M059J (cell line): ENCODE measurements at regions not wholly inside any gene's neighbourhood (a gene's known extent, or its start where the extent isn't known, plus 50 kb on each side); places are given as distances from the start of the nearest gene placed in this dataset.
A peak's percentile ranks its signal among the peaks of the same experiment; 100 is the strongest.

Source experiments
- DNase-seq: peaks from one replicate; pipeline ENCODE4 v3.0.0-alpha.2; 2012; ENCODE audit warnings: low read depth

- no peak for DNase-seq
Observed at GRCh38 chr6:117168296-117169063, 96.9 kb upstream of the VGLL2 start.

- no peak for DNase-seq
Observed at GRCh38 chr6:117169064-117169665, 96.2 kb upstream of the VGLL2 start.

- DNase-seq: peak; percentile 13
Observed at GRCh38 chr6:117169781-117170281, 95.5 kb upstream of the VGLL2 start.

GRCh38 chr6:117174835-117175360, 90.5 kb upstream of the VGLL2 start:
- DNase-seq: no peak

- DNase-seq: no peak
Observed at GRCh38 chr6:117188627-117189201, 76.6 kb upstream of the VGLL2 start.

GRCh38 chr6:117191009-117191408, 74.3 kb upstream of the VGLL2 start:
- DNase-seq: no peak

GRCh38 chr6:117191448-117191847, 73.9 kb upstream of the VGLL2 start:
- DNase-seq: no peak

- no peak for DNase-seq
Observed at GRCh38 chr6:117194271-117194670, 71.1 kb upstream of the VGLL2 start.

- DNase-seq: no peak
Observed at GRCh38 chr6:117194978-117195377, 70.4 kb upstream of the VGLL2 start.

GRCh38 chr6:117195728-117196127, 69.6 kb upstream of the VGLL2 start:
- DNase-seq: no peak

- DNase-seq: no peak
Observed at GRCh38 chr6:117200067-117200466, 65.3 kb upstream of the VGLL2 start.

GRCh38 chr6:117204903-117205302, 60.5 kb upstream of the VGLL2 start:
- DNase-seq: no peak

- DNase-seq: no peak
Observed at GRCh38 chr6:117205876-117206275, 59.5 kb upstream of the VGLL2 start.

- DNase-seq: no peak
Observed at GRCh38 chr6:117206522-117206921, 58.8 kb upstream of the VGLL2 start.

GRCh38 chr6:117206944-117207687, 58.2 kb upstream of the VGLL2 start:
- peak; percentile 29 for DNase-seq

- no peak for DNase-seq
Observed at GRCh38 chr6:117210279-117210678, 55.1 kb upstream of the VGLL2 start.

GRCh38 chr6:117215353-117216090, 49.8 kb upstream of the VGLL2 start:
- no peak for DNase-seq
